Heart right ventricle (tissue), 16 donors: ENCODE measurements at regions not wholly inside any gene's neighbourhood (a gene's known extent, or its start where the extent isn't known, plus 50 kb on each side); places are given as distances from the start of the nearest gene placed in this dataset.

ENCODE experiments used
- ATAC-seq, 8 donors: fragments of 200-7000 bp; cut with Tn5 transposase; one replicate each; pipeline ENCODE4 v1.9.1; 2020; ENCODE audit warnings: mild to moderate bottlenecking in 8 of 8, moderate library complexity in 8 of 8, moderate number of reproducible peaks in 1 of 8
- DNase-seq, 2 donors: peaks; one replicate each; pipeline ENCODE4 v3.0.0-alpha.2; 2020
- H3K27ac ChIP-seq, 10 donors: fragments of 200-600 bp; sonication (generic) in 2 of 10; one replicate each; pipeline versions ENCODE4 v1.5.0 to v1.8.0; 2020 to 2022; ENCODE audit warnings: mild to moderate bottlenecking in 3 of 10
- H3K27me3 ChIP-seq, 7 donors: fragments of 200-600 bp; one replicate each; pipeline ENCODE4 v1.8.0; 2021 to 2022; ENCODE audit warnings: mild to moderate bottlenecking in 2 of 7
- H3K36me3 ChIP-seq, 9 donors: fragments of 200-600 bp; sonication (generic) in 1 of 9; one replicate each; pipeline versions ENCODE4 v1.5.0 to v1.8.0; 2020 to 2022; ENCODE audit warnings: mild to moderate bottlenecking in 2 of 9
- H3K4me1 ChIP-seq, 9 donors: fragments of 200-600 bp; sonication (generic) in 1 of 9; one replicate each; pipeline versions ENCODE4 v1.5.0 to v1.8.0; 2020 to 2022; ENCODE audit warnings: mild to moderate bottlenecking in 4 of 9
- H3K4me3 ChIP-seq, 10 donors: fragments of 200-600 bp; sonication (generic) in 2 of 10; one replicate each; pipeline versions ENCODE4 v1.5.0 to v1.8.0; 2020 to 2022; ENCODE audit warnings: mild to moderate bottlenecking in 7 of 10, moderate library complexity in 2 of 10
- H3K9me3 ChIP-seq, 11 donors: fragments of 200-600 bp in 10 of 11; sonication (generic) in 2 of 11; one replicate each; pipeline versions ENCODE4 v1.5.0 to v1.8.0; 2013 to 2022; ENCODE audit warnings: mild to moderate bottlenecking in 2 of 11, control low read depth in 1 of 11, moderate library complexity in 1 of 11
- WGBS, 2 donors: extraction: QIAGEN DNeasy Blood & Tissue Kit; methylation state at CpG; one replicate each; pipeline ENCODE4 v1.1.7; 2013; ENCODE audit warnings: inconsistent platforms in 1 of 2; 5-methylcytosine and 5-hydroxymethylcytosine counted together
- intact Hi-C, 10 donors: fragments of 100-400 bp; cut with DNase I; formaldehyde crosslinking; loops; one replicate each; pipeline versions ENCODE4 v1.11.1 to v1.14.2; 2022
- TF ChIP-seq, protein P1 (sequence below), 9 donors: fragments of 200-600 bp; sonication (generic) in 2 of 9; IDR thresholded peaks; one replicate each; pipeline versions ENCODE4 v1.5.0 to v1.8.0; 2021 to 2022; ENCODE audit warnings: antibody characterized with exemption in 9 of 9, mild to moderate bottlenecking in 5 of 9, moderate library complexity in 1 of 9
- donor health status: Arrhythmogenic right ventricular cardiomyopathy.
- donor health status: ischemic (EF 13 %, LVEDD 7.1; RV severe dilation, severe dysfunction).
- donor health status: healthy with polysubstance abuse.
- donor health status: DM: no; HTN: yes; CAD: no.
- donor health status: DM: no; HTN: no; CAD: no.
- donor health status: ischemic (EF 25% LVEDD 6.9; RV normal size, moderate dysfunction).
- donor health status: ischemic (EF 25% LVEDD 5.7; RV mildly dilated, moderate dysfunction).
- donor health status: healthy.
- donor health status: DM: yes; HTN: yes; CAD: no.
- donor health status: Ischemic cardiomyopathy.
- donor health status: ischemic (EF 35%, LVEDD 5.7; RV mildly dilated, moderate dysfunction).
- donor health status: nonischemic (EF 11% LVEDD 7.7; RV severe dilation, severe dysfunction).
- donor health status: DM: yes; HTN: yes; CAD: no.
- donor health status: PGD.
- donor health status: ischemic (EF 29% LVEDD 5.4; RV normal size, mild dysfunction).
- donor health status: nonischemic (EF 23%, LVEDD 6.1; RV moderate dilation, normal function).

DNA sequence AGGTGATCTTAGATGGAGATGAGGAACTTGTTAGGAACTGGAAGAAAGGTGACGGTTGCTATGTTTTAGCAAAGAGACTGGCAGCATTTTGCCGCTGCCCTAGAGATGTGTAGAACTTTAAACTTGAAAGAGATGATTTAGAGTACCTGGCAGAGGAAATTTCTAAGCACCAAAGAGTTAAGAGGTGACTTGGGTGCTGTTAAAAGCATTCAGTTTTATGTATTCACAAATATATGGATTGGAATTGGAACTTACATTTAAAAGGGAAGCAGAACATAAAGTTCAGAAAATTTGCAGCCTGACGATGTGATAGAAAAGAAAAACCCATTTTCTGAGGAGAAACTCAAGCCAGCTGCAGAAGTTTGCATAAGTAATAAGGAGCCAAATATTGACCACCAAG, 176.3 kb downstream of the MOXD1 start:
- Histone ChIP-seq H3K4me3 (no peak overlapping the region), H3K4me1 (no peaks in the 10 kb centered on the region), H3K9me3 (peaks cover 0 to 17% (median 0%) of the 10 kb centered on the region in 11 donors), H3K36me3 (no peaks in the 10 kb centered on the region), H3K27ac (no peak overlapping the region), H3K27me3 (no peaks in the 10 kb centered on the region)
- WGBS, 2 donors, result 64 to 65% methylated on average over 3 of the region's 3 CpGs
- DNase-seq (no peak), ATAC-seq (no peak)
- TF ChIP-seq, protein P1, sequence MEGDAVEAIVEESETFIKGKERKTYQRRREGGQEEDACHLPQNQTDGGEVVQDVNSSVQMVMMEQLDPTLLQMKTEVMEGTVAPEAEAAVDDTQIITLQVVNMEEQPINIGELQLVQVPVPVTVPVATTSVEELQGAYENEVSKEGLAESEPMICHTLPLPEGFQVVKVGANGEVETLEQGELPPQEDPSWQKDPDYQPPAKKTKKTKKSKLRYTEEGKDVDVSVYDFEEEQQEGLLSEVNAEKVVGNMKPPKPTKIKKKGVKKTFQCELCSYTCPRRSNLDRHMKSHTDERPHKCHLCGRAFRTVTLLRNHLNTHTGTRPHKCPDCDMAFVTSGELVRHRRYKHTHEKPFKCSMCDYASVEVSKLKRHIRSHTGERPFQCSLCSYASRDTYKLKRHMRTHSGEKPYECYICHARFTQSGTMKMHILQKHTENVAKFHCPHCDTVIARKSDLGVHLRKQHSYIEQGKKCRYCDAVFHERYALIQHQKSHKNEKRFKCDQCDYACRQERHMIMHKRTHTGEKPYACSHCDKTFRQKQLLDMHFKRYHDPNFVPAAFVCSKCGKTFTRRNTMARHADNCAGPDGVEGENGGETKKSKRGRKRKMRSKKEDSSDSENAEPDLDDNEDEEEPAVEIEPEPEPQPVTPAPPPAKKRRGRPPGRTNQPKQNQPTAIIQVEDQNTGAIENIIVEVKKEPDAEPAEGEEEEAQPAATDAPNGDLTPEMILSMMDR (IDR thresholded peaks at IDR 0.05), result no peak
- intact Hi-C loops, result no loop called here

DNA sequence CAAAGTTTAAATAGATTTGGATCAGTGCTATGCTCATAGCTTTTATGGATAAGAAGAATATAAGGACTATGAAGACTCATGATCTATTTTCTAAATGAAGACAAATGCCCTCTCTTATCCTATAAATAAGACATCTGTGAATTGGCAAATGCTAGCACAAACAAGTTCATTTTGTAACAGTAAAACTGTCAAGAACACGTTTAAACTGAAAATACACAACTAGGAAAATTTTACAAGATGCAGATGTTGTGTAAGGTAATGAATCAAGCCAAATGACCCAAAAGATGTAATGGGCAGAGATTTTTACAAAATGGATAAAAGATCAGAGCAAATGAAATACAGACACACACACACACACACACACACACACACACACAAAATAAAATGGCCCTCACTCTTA, 180.5 kb downstream of the MOXD1 start:
- no peaks in the 10 kb centered on the region for H3K4me1 ChIP-seq
- WGBS, 2 donors, result 55 to 59% methylated on average over 1 of the region's 1 CpG
- no peaks in the 10 kb centered on the region for H3K36me3 ChIP-seq
- no peak overlapping the region for H3K27ac ChIP-seq
- ATAC-seq (no peak), DNase-seq (no peak)
- no peak overlapping the region for H3K4me3 ChIP-seq
- peaks cover 0 to 16% (median 0%) of the 10 kb centered on the region in 11 donors for H3K9me3 ChIP-seq
- intact Hi-C loops, result no loop called here
- no peaks in the 10 kb centered on the region for H3K27me3 ChIP-seq
- TF ChIP-seq, protein P1 (IDR thresholded peaks at IDR 0.05), result no peak

DNA sequence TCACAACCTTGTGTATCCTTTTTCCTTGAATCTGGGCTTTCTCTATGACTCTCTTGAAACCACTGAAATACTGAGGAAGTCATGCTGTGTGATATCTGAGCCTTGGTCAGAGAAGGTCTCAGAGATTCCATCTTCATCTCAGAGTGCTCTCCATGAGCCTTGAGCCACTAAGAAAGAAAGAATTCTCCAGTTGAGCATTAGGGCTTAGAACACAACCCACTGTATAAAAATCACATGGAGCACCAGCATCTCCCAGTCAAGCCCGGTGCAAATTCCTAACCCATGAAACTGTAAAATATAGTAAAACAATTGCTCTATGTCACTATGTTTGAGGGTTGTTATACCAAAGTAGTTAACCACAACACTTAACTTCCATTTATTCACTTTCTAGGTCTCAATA, 181.4 kb downstream of the MOXD1 start:
- 88 to 97% methylated on average over 1 of the region's 1 CpG for WGBS, 2 donors
- intact Hi-C loops, result loop anchor here (2.0 to 10.0 kb wide), 10 partner anchors 48 to 303 kb away; partner anchors contain the start of gene CCN2 (in 2 of the 10)
- TF ChIP-seq, protein P1 (IDR thresholded peaks at IDR 0.05), result no peak

DNA sequence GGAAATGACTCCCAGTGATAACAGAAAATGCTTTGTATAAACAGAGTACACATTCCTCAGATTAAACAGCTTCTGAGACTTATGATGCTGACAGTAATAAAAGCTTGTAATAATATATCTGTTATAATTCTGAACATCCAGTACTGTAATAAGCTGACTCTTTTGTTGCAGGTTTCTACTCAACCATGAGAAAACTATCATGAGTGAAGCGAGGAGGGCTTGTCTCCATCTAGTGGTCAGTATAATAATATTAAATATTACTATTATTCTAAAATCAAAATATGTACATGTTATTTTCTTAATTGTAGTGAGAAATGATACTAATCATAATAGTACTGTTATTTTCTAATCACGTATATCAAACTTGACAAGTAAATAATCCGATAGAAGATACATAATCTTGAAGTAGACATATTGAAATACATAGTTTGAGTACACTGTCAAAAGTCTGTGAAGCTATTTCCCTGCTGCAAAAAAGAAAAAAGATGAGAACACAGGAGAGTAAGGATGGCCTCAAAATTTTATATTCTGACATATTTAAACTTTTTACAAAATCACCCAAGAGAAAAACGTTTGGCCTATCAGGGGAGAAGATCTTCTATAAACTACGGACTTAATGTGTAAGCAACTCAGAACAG, 183.1 kb downstream of the MOXD1 start:
- intact Hi-C loops, result loop anchor here (2.0 to 10.0 kb wide), 10 partner anchors 46 to 301 kb away; partner anchors contain the start of gene CCN2 (in 2 of the 10)
- Histone ChIP-seq H3K4me1 (no peaks in the 10 kb centered on the region), H3K27me3 (peaks cover 0 to 1% (median 0%) of the 10 kb centered on the region in 7 donors), H3K27ac (peak overlapping the region in 1 of 10 donors; percentile 2), H3K4me3 (no peak overlapping the region), H3K9me3 (no peaks in the 10 kb centered on the region), H3K36me3 (no peaks in the 10 kb centered on the region)
- WGBS, 2 donors, result 34 to 36% methylated on average over 5 of the region's 5 CpGs
- DNase-seq, result no peak
- TF ChIP-seq, protein P1 (IDR thresholded peaks at IDR 0.05), result peak; percentile 44 to 79 (median 62)
- ATAC-seq, result peak in 5 of 8 donors; percentile 47 to 79 (median 58)

More for the DNA sequence above, 181.4 kb downstream of the MOXD1 start:
- H3K4me3 ChIP-seq, result no peak overlapping the region
- H3K27me3 ChIP-seq, result no peaks in the 10 kb centered on the region
- no peak for ATAC-seq
- no peaks in the 10 kb centered on the region for H3K4me1 ChIP-seq
- H3K36me3 ChIP-seq, result no peaks in the 10 kb centered on the region
- H3K9me3 ChIP-seq, result peaks cover 0 to 9% (median 0%) of the 10 kb centered on the region in 11 donors
- H3K27ac ChIP-seq, result no peak overlapping the region
- no peak for DNase-seq
